Peyer's patch (tissue), 4 donors: ENCODE measurements at regions not wholly inside any gene's neighbourhood (a gene's known extent, or its start where the extent isn't known, plus 50 kb on each side); places are given as distances from the start of the nearest gene placed in this dataset.

ENCODE experiments used
- DNase-seq, 3 donors: peaks; one replicate each; pipeline ENCODE4 v3.0.0-alpha.2; 2017 to 2019
- H3K27ac ChIP-seq, 4 donors: fragments of 200-600 bp; sonication (generic); one replicate each; pipeline ENCODE4 v1.5.1; 2016 to 2019
- H3K27me3 ChIP-seq, 2 donors: fragments of 200-600 bp; sonication (generic); one replicate each; pipeline ENCODE4 v1.5.1; 2019
- H3K36me3 ChIP-seq, 3 donors: fragments of 200-600 bp; sonication (generic); one replicate each; pipeline ENCODE4 v1.5.1; 2016 to 2019
- H3K4me1 ChIP-seq, 4 donors: fragments of 200-600 bp; sonication (generic); one replicate each; pipeline ENCODE4 v1.5.1; 2016 to 2019
- H3K4me3 ChIP-seq, 4 donors: fragments of 200-600 bp; sonication (generic); 1 replicate in 3 of 4; 2 replicates in 1 of 4; pipeline ENCODE4 v1.5.1; 2016 to 2019; ENCODE audit warnings: mild to moderate bottlenecking in 1 of 4
- H3K9me3 ChIP-seq, 4 donors: fragments of 200-600 bp; sonication (generic); one replicate each; pipeline ENCODE4 v1.5.1; 2016 to 2019; ENCODE audit warnings: mild to moderate bottlenecking in 1 of 4
- CTCF ChIP-seq, 6 experiments: fragments of 450-650 bp in 4 of 6; fragments of 200-600 bp in 2 of 6; sonication (generic) in 1 of 6; IDR thresholded peaks; one replicate each; pipeline ENCODE4 v1.5.1; 2017 to 2019; ENCODE audit warnings: antibody characterized with exemption in 6 of 6, mild to moderate bottlenecking in 3 of 6, moderate library complexity in 1 of 6
- POLR2A ChIP-seq, 2 donors: fragments of 450-650 bp; IDR thresholded peaks; one replicate each; pipeline ENCODE4 v1.5.1; 2017; ENCODE audit warnings: antibody characterized with exemption in 2 of 2, mild to moderate bottlenecking in 2 of 2, moderate library complexity in 2 of 2

GRCh38 chr14:40523123-40523522 is 1083.6 kb upstream of the LRFN5 start:
- Histone ChIP-seq H3K4me1 (no peaks in the 10 kb centered on the region), H3K36me3 (no peaks in the 10 kb centered on the region), H3K9me3 (no peaks in the 10 kb centered on the region), H3K27me3 (no peaks in the 10 kb centered on the region), H3K4me3 (no peak overlapping the region), H3K27ac (no peak overlapping the region)
- TF ChIP-seq POLR2A (IDR thresholded peaks at IDR 0.05) (no peak), CTCF (IDR thresholded peaks at IDR 0.05) (no peak)
- DNase-seq: no peak

- Histone ChIP-seq H3K36me3 (no peaks in the 10 kb centered on the region), H3K4me3 (no peak overlapping the region), H3K9me3 (peaks cover 0 to 4% (median 0%) of the 10 kb centered on the region in 4 donors), H3K27me3 (no peaks in the 10 kb centered on the region), H3K27ac (no peak overlapping the region), H3K4me1 (no peaks in the 10 kb centered on the region)
- DNase-seq: no peak
- TF ChIP-seq CTCF (IDR thresholded peaks at IDR 0.05) (no peak), POLR2A (IDR thresholded peaks at IDR 0.05) (no peak)
Observed at GRCh38 chr14:40494483-40494882, 1062.2 kb upstream of the FBXO33 start.

- no peak for DNase-seq
- Histone ChIP-seq H3K4me1 (no peaks in the 10 kb centered on the region), H3K9me3 (no peaks in the 10 kb centered on the region), H3K4me3 (no peak overlapping the region), H3K27me3 (no peaks in the 10 kb centered on the region), H3K27ac (no peak overlapping the region), H3K36me3 (no peaks in the 10 kb centered on the region)
- TF ChIP-seq CTCF (IDR thresholded peaks at IDR 0.05): no peak
- no peak for TF ChIP-seq POLR2A (IDR thresholded peaks at IDR 0.05)
Observed at GRCh38 chr14:40487824-40488223, 1055.6 kb upstream of the FBXO33 start.

- no peaks in the 10 kb centered on the region for H3K9me3 ChIP-seq
- H3K36me3 ChIP-seq: no peaks in the 10 kb centered on the region
- H3K27me3 ChIP-seq: no peaks in the 10 kb centered on the region
- no peaks in the 10 kb centered on the region for H3K4me1 ChIP-seq
- no peak overlapping the region for H3K27ac ChIP-seq
- H3K4me3 ChIP-seq: no peak overlapping the region
- TF ChIP-seq POLR2A (IDR thresholded peaks at IDR 0.05) (no peak), CTCF (IDR thresholded peaks at IDR 0.05) (no peak)
- DNase-seq: no peak
Observed at GRCh38 chr14:40485688-40486087, 1053.5 kb upstream of the FBXO33 start.

- Histone ChIP-seq H3K4me3 (no peak overlapping the region), H3K27ac (no peak overlapping the region), H3K36me3 (no peaks in the 10 kb centered on the region), H3K27me3 (no peaks in the 10 kb centered on the region), H3K9me3 (peaks cover 0 to 17% (median 0%) of the 10 kb centered on the region in 4 donors), H3K4me1 (no peaks in the 10 kb centered on the region)
- DNase-seq: no peak
- TF ChIP-seq CTCF (IDR thresholded peaks at IDR 0.05): no peak
- no peak for TF ChIP-seq POLR2A (IDR thresholded peaks at IDR 0.05)
Observed at GRCh38 chr14:40476005-40476404, 1043.8 kb upstream of the FBXO33 start.

GRCh38 chr14:40467969-40468368 is 1035.7 kb upstream of the FBXO33 start:
- Histone ChIP-seq H3K4me1 (no peaks in the 10 kb centered on the region), H3K36me3 (no peaks in the 10 kb centered on the region), H3K27me3 (no peaks in the 10 kb centered on the region), H3K4me3 (no peak overlapping the region), H3K9me3 (peaks cover 0 to 10% (median 0%) of the 10 kb centered on the region in 4 donors), H3K27ac (no peak overlapping the region)
- no peak for DNase-seq
- TF ChIP-seq CTCF (IDR thresholded peaks at IDR 0.05): no peak
- no peak for TF ChIP-seq POLR2A (IDR thresholded peaks at IDR 0.05)
